ENCODE measurements at regions not wholly inside any gene's neighbourhood (a gene's known extent, or its start where the extent isn't known, plus 50 kb on each side); places are given as distances from the start of the nearest gene placed in this dataset.

- H3K27me3 ChIP-seq: no peaks in the 10 kb centered on the region
- H3K36me3 ChIP-seq: no peaks in the 10 kb centered on the region
- H3K9me3 ChIP-seq: no peaks in the 10 kb centered on the region
- no peaks in the 10 kb centered on the region for H3K4me1 ChIP-seq
- DNase-seq (ENCODE audit: low spot score in 2 of 2): no peak
- intact Hi-C loops (cut with DNase I): no loop called here
- no peak overlapping the region for H3K4me3 ChIP-seq
- TF ChIP-seq, protein P1, sequence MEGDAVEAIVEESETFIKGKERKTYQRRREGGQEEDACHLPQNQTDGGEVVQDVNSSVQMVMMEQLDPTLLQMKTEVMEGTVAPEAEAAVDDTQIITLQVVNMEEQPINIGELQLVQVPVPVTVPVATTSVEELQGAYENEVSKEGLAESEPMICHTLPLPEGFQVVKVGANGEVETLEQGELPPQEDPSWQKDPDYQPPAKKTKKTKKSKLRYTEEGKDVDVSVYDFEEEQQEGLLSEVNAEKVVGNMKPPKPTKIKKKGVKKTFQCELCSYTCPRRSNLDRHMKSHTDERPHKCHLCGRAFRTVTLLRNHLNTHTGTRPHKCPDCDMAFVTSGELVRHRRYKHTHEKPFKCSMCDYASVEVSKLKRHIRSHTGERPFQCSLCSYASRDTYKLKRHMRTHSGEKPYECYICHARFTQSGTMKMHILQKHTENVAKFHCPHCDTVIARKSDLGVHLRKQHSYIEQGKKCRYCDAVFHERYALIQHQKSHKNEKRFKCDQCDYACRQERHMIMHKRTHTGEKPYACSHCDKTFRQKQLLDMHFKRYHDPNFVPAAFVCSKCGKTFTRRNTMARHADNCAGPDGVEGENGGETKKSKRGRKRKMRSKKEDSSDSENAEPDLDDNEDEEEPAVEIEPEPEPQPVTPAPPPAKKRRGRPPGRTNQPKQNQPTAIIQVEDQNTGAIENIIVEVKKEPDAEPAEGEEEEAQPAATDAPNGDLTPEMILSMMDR (IDR thresholded peaks at IDR 0.05): no peak
- no peak overlapping the region for H3K27ac ChIP-seq
Observed at GRCh38 chr7:156173748-156174353, 361.6 kb upstream of the SHH start.

DNA sequence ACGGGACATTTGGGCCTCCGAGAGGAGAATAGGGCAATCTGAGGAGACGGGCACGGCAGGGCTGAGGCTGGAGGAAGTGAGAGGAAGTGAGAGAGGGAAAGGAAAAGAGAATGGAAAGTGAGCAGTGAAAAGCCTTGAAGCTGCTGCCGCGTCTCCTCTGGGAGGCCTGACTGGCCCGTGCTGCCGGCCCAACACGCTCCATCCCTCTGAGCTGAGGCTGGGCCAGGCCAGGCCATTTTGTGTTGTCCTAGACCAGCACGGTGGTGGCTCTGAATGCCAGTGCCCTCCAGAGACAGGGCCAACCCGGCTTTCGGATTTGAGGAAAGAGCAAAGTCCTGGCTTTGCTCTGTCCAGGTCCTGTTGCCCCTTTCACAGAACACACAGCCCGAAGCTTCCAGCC is 361.1 kb upstream of the SHH start:
- Histone ChIP-seq H3K4me3 (no peak overlapping the region), H3K9me3 (no peaks in the 10 kb centered on the region), H3K27ac (no peak overlapping the region), H3K27me3 (no peaks in the 10 kb centered on the region), H3K4me1 (no peaks in the 10 kb centered on the region), H3K36me3 (no peaks in the 10 kb centered on the region)
- intact Hi-C loops (cut with DNase I): no loop called here
- DNase-seq (ENCODE audit: low spot score in 2 of 2): no peak
- TF ChIP-seq, protein P1 (IDR thresholded peaks at IDR 0.05): no peak

DNA sequence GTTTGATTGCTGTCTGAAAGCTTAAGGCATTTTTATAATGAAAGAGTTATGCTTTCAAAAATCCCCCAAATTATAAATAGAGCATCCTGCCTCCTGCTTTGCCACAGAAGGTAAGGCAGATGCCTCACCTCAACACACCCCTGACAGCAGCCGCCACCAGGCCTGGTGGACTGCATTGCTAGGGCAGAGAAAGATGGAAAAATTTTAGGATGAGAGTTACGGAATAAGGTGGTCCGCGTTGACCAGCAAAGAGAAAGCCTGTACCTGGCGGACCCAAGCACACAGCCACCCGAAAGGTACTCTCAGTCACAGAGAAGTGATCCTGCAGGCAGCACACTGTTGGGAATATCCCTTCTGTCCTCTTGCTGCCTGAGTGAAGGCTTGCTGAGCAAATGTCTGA is 360.4 kb upstream of the SHH start:
- no peak for DNase-seq (ENCODE audit: low spot score in 2 of 2)
- H3K4me3 ChIP-seq: no peak overlapping the region
- H3K27ac ChIP-seq: no peak overlapping the region
- H3K9me3 ChIP-seq: no peaks in the 10 kb centered on the region
- TF ChIP-seq, protein P1 (IDR thresholded peaks at IDR 0.05): no peak
- no peaks in the 10 kb centered on the region for H3K27me3 ChIP-seq
- no peaks in the 10 kb centered on the region for H3K36me3 ChIP-seq
- intact Hi-C loops (cut with DNase I): no loop called here
- no peaks in the 10 kb centered on the region for H3K4me1 ChIP-seq

- TF ChIP-seq, protein P1 (IDR thresholded peaks at IDR 0.05): no peak
- no peak for DNase-seq (ENCODE audit: low spot score in 2 of 2)
- Histone ChIP-seq H3K9me3 (no peaks in the 10 kb centered on the region), H3K4me3 (no peak overlapping the region), H3K27ac (no peak overlapping the region), H3K4me1 (no peaks in the 10 kb centered on the region), H3K27me3 (no peaks in the 10 kb centered on the region), H3K36me3 (no peaks in the 10 kb centered on the region)
- intact Hi-C loops (cut with DNase I): no loop called here
Observed at GRCh38 chr7:156169474-156170370, 357.5 kb upstream of the SHH start.

DNA sequence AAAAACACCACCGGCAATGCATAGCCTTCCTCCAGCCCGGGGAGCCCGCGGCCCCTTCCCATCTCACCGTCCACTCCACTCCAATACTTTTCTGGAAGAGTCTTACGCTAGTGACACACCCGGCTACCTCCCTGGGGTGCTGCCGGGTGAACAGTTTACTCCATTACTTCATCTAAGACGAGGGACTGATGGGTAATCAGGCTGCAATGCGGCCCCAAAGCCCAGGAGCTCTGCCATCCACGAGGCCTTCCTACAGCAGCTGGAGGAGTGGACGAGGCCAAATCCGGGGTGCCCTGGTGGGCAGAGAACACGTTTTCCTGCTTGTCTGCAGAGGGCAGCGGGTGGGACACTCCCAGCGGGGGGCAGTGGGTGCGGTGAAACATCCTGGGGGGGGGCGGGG is 356.2 kb upstream of the SHH start:
- Histone ChIP-seq H3K36me3 (no peaks in the 10 kb centered on the region), H3K4me3 (no peak overlapping the region), H3K27ac (no peak overlapping the region), H3K27me3 (no peaks in the 10 kb centered on the region), H3K4me1 (no peaks in the 10 kb centered on the region), H3K9me3 (no peaks in the 10 kb centered on the region)
- TF ChIP-seq, protein P1 (IDR thresholded peaks at IDR 0.05): no peak
- DNase-seq (ENCODE audit: low spot score in 2 of 2): no peak
- intact Hi-C loops (cut with DNase I): no loop called here
